A673 (cell line): ENCODE measurements at regions not wholly inside any gene's neighbourhood (a gene's known extent, or its start where the extent isn't known, plus 50 kb on each side); places are given as distances from the start of the nearest gene placed in this dataset.

ENCODE experiments used
- BruUV-seq: library from RNA; stranded (reverse); fragments of 400-500 nt; replicated peaks from 2 replicates; lab custom pipeline; 2021; lab: Mats Ljungman, UMichigan
- CTCF ChIA-PET: fragments of 300-600 bp; sonication (Branson Sonifier 250); formaldehyde crosslinking; loops from one replicate; lab custom pipeline; 2022; ENCODE audit warnings: antibody characterized with exemption; lab: Charles Lee
- POLR2A ChIA-PET: fragments of 300-600 bp; sonication (Branson Sonifier 250); formaldehyde crosslinking; loops from one replicate; lab custom pipeline; 2022; ENCODE audit warnings: antibody characterized with exemption; ENCODE audit not compliant: low non-redundant PET; lab: Charles Lee
- DNase-seq: peaks from one replicate; pipeline ENCODE4 v3.0.0-alpha.2; 2015; ENCODE audit warnings: low spot score
- H3K27ac ChIP-seq: fragments of 200-600 bp; sonication (generic); 2 replicates; pipeline ENCODE4 v1.5.1; 2016; ENCODE audit warnings: mixed run types, low read depth, mild to moderate bottlenecking, mixed read lengths, antibody characterized with exemption, low read length; ENCODE audit not compliant: poor library complexity, severe bottlenecking
- H3K27me3 ChIP-seq: fragments of 200-600 bp; sonication (generic); replicated peaks from 2 replicates; pipeline ENCODE4 v1.6.1; 2017; ENCODE audit warnings: mixed run types, low read depth, mild to moderate bottlenecking, mixed read lengths, antibody characterized with exemption, low read length; ENCODE audit not compliant: insufficient read depth, poor library complexity
- H3K36me3 ChIP-seq: fragments of 200-600 bp; sonication (generic); 2 replicates; pipeline ENCODE4 v1.6.1; 2016; ENCODE audit warnings: mixed run types, mild to moderate bottlenecking, mixed read lengths, antibody characterized with exemption, low read length; ENCODE audit not compliant: insufficient read depth, poor library complexity, severe bottlenecking
- H3K4me1 ChIP-seq: fragments of 200-600 bp; sonication (generic); 2 replicates; pipeline ENCODE4 v1.6.1; 2017; ENCODE audit warnings: mixed run types, mild to moderate bottlenecking, mixed read lengths, antibody characterized with exemption, low read length; ENCODE audit not compliant: insufficient read depth, poor library complexity, severe bottlenecking
- H3K4me3 ChIP-seq: fragments of 200-600 bp; sonication (generic); 2 replicates; pipeline ENCODE4 v1.5.1; 2016; ENCODE audit warnings: low read depth, mixed run types, mild to moderate bottlenecking, mixed read lengths, low read length; ENCODE audit not compliant: poor library complexity, severe bottlenecking
- H3K9me3 ChIP-seq: fragments of 200-600 bp; sonication (generic); 2 replicates; pipeline ENCODE4 v1.6.1; 2016; ENCODE audit warnings: mixed run types, low read depth, mild to moderate bottlenecking, mixed read lengths, antibody characterized with exemption, low read length; ENCODE audit not compliant: poor library complexity, severe bottlenecking
- CTCF ChIP-seq: fragments of 300-800, 200-600 bp; sonication (generic); conservative IDR thresholded peaks from 2 replicates; pipeline ENCODE4 v1.5.1; 2017; ENCODE audit warnings: low read depth, mild to moderate bottlenecking, antibody characterized with exemption, low read length, moderate library complexity, mixed read lengths
- EZH2 ChIP-seq: fragments of 200-600 bp; sonication (generic); IDR thresholded peaks from 2 replicates; pipeline ENCODE4 v1.6.1; 2017; ENCODE audit warnings: borderline replicate concordance, low read depth, mild to moderate bottlenecking, mixed read lengths, antibody characterized with exemption, low read length; ENCODE audit not compliant: poor library complexity, severe bottlenecking
- intact Hi-C: fragments of 100-400 bp; cut with micrococcal nuclease; formaldehyde crosslinking; loops from one replicate; pipeline ENCODE4 v1.10.0; 2022; ENCODE audit not compliant: unreplicated experiment

- intact Hi-C loops, result loop anchor here (10.0 kb wide), 1 partner anchor 439 kb away; no protein-coding TSS in a partner anchor
- BruUV-seq, result no TSS peak
- H3K27me3 ChIP-seq, result no peaks in the 10 kb centered on the region
- H3K9me3 ChIP-seq, result no peaks in the 10 kb centered on the region
- H3K27ac ChIP-seq, result no peak overlapping the region
- CTCF ChIA-PET, result no interaction called here
- no peak for DNase-seq
- H3K4me1 ChIP-seq, result no peaks in the 10 kb centered on the region
- no peaks in the 10 kb centered on the region for H3K36me3 ChIP-seq
- POLR2A ChIA-PET, result no interaction called here
- no peak overlapping the region for H3K4me3 ChIP-seq
- TF ChIP-seq EZH2, result no peak
- TF ChIP-seq CTCF, result no peak
Measured at GRCh38 chr2:150625741-150626140, 138.3 kb upstream of the RND3 start.

- Histone ChIP-seq H3K4me1 (no peaks in the 10 kb centered on the region), H3K36me3 (no peaks in the 10 kb centered on the region), H3K9me3 (no peaks in the 10 kb centered on the region), H3K27me3 (no peaks in the 10 kb centered on the region), H3K27ac (no peak overlapping the region), H3K4me3 (no peak overlapping the region)
- TF ChIP-seq CTCF (no peak), EZH2 (no peak)
- CTCF ChIA-PET, result no interaction called here
- DNase-seq, result no peak
- intact Hi-C loops, result loop anchor here (10.0 kb wide), 1 partner anchor 439 kb away; no protein-coding TSS in a partner anchor
- no TSS peak for BruUV-seq
- POLR2A ChIA-PET, result no interaction called here
Measured at GRCh38 chr2:150625303-150625702, 137.8 kb upstream of the RND3 start.

GRCh38 chr2:150624001-150624401 lies 136.5 kb upstream of the RND3 start:
- ChIA-PET CTCF (interaction anchor here (0.6 kb wide), 1 partner anchor 388 kb away, joined by 3 read pairs; no protein-coding TSS in a partner anchor), POLR2A (no interaction called here)
- Histone ChIP-seq H3K9me3 (no peaks in the 10 kb centered on the region), H3K27ac (no peak overlapping the region), H3K27me3 (no peaks in the 10 kb centered on the region), H3K36me3 (no peaks in the 10 kb centered on the region), H3K4me3 (no peak overlapping the region), H3K4me1 (no peaks in the 10 kb centered on the region)
- TF ChIP-seq EZH2, result no peak
- TF ChIP-seq CTCF, result no peak
- DNase-seq, result peak; percentile 27
- BruUV-seq, result no TSS peak
- intact Hi-C loops, result loop anchor here (10.0 kb wide), 1 partner anchor 441 kb away; no protein-coding TSS in a partner anchor
